ENCODE measurements at regions not wholly inside any gene's neighbourhood (a gene's known extent, or its start where the extent isn't known, plus 50 kb on each side); places are given as distances from the start of the nearest gene placed in this dataset.

GRCh38 chr5:63697811-63698210 is 264.4 kb downstream of the HTR1A start:
- TF ChIP-seq, protein P1, sequence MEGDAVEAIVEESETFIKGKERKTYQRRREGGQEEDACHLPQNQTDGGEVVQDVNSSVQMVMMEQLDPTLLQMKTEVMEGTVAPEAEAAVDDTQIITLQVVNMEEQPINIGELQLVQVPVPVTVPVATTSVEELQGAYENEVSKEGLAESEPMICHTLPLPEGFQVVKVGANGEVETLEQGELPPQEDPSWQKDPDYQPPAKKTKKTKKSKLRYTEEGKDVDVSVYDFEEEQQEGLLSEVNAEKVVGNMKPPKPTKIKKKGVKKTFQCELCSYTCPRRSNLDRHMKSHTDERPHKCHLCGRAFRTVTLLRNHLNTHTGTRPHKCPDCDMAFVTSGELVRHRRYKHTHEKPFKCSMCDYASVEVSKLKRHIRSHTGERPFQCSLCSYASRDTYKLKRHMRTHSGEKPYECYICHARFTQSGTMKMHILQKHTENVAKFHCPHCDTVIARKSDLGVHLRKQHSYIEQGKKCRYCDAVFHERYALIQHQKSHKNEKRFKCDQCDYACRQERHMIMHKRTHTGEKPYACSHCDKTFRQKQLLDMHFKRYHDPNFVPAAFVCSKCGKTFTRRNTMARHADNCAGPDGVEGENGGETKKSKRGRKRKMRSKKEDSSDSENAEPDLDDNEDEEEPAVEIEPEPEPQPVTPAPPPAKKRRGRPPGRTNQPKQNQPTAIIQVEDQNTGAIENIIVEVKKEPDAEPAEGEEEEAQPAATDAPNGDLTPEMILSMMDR (IDR thresholded peaks at IDR 0.05), result no peak
- TF ChIP-seq POLR2A (IDR thresholded peaks at IDR 0.05), result no peak

Data from lower leg skin (tissue), 3 donors.